ENCODE measurements at regions not wholly inside any gene's neighbourhood (a gene's known extent, or its start where the extent isn't known, plus 50 kb on each side); places are given as distances from the start of the nearest gene placed in this dataset.

GRCh38 chr4:160319221-160319867 is 1216.5 kb downstream of the RAPGEF2 start:
- TF ChIP-seq CTCF (IDR thresholded peaks at IDR 0.05), result no peak

DNA sequence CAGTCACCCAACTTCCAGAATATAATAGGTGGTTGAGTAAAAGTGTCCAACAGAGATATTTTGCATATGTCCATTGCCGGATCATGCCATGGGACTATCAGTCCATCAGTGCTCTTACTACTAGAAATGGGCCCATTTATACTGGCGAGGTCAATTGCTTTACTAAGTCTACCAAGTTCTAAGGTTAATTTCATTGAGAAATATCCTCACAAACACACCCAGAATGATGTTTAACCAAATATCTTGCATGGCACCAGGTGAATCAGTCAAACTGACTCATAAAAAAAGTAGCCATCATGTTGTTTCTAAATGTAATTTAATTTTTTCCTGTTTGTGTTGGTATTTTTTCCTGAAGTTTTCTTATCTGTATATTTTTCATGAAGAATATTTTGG is 1217.0 kb downstream of the RAPGEF2 start:
- TF ChIP-seq CTCF (IDR thresholded peaks at IDR 0.05), result no peak

- no peak for TF ChIP-seq CTCF (IDR thresholded peaks at IDR 0.05)
Measured at GRCh38 chr4:160326110-160326509, 1223.2 kb downstream of the RAPGEF2 start.

- TF ChIP-seq CTCF (IDR thresholded peaks at IDR 0.05), result no peak
Measured at GRCh38 chr4:160347197-160347596, 1244.3 kb downstream of the RAPGEF2 start.

GRCh38 chr4:160350944-160351343 is 1248.1 kb downstream of the RAPGEF2 start:
- TF ChIP-seq CTCF (IDR thresholded peaks at IDR 0.05), result no peak

DNA sequence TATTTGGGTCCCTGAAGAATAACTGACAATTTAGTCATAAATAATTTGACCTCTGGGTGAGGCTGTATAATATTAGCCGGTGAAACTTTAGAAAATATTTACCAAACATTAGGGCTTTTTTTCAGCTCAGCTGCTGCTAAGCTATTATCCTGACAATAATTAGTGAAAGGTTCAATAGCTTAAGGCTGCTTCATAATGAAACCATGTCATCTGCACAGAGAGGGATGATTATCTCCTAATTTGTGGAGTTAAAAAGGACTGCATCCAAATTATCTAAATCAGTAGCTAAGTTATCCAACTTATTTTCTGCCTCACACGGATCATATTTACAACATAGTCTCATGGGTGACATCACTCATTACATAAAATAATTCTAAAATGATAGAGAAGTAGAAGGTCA is 1249.8 kb downstream of the RAPGEF2 start:
- TF ChIP-seq CTCF (IDR thresholded peaks at IDR 0.05), result no peak

DNA sequence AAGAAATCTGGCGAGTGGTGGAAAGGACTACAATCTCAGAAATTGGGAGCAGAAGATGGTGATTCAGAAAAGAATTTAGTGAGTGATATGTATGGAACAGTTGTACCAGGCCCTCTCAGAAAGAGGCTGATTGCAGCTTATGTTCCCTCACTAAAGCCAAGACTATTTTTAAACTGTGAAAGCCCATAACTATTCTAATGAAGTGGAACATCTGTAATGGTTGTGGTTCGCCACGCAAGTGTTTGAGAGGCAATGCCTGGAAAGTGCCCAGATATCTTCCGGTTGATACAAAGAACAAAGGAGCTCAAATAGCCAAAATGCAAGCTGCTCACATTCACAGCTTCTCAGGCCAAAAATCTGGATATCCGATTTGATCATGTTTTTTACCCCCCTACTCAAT is 1250.7 kb downstream of the RAPGEF2 start:
- TF ChIP-seq CTCF (IDR thresholded peaks at IDR 0.05), result no peak

DNA sequence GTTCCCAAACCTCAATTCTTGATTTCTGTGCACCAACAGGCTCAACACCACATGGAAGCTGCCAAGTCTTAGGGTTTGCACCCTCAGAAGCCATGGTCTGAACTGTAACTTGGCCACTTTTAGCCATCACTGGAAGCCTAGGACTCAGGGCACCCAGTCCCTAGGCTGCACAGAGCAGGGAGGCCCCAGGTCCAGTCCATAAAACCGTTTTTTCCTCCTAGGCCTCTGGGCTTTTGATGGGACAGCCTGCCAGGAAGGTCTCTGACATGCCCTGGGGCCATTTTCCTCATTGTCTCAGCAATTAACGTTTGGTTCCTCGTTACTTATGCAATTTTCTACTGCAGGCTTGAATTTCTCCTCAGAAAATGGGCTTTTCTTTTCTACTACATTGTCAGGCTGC is 1259.6 kb downstream of the RAPGEF2 start:
- no peak for TF ChIP-seq CTCF (IDR thresholded peaks at IDR 0.05)
